ENCODE measurements at regions not wholly inside any gene's neighbourhood (a gene's known extent, or its start where the extent isn't known, plus 50 kb on each side); places are given as distances from the start of the nearest gene placed in this dataset.
"Not testable (repeated sequence)": the region's sequence is repeated elsewhere in the genome, so short reads cannot be mapped to it uniquely, and the experiment has no call there.

- no peak for DNase-seq
- H3K36me3 ChIP-seq, result no peaks in the 10 kb centered on the region
Observed at GRCh38 chr5:101212942-101213514, 309.9 kb upstream of the ST8SIA4 start.

GRCh38 chr5:101206534-101206933 lies 303.5 kb upstream of the ST8SIA4 start:
- H3K27me3 ChIP-seq, result no peaks in the 10 kb centered on the region
- FAIRE-seq, result no peak
- no peak overlapping the region for H3K27ac ChIP-seq
- no peaks in the 10 kb centered on the region for H3K36me3 ChIP-seq
- TF ChIP-seq CTCF (IDR thresholded peaks at IDR 0.05), result no peak
- H3K4me3 ChIP-seq, result no peak overlapping the region
- intact Hi-C loops (cut with DNase I), result no loop called here
- ATAC-seq, result no peak
- H3K9me3 ChIP-seq, result no peaks in the 10 kb centered on the region
- H3K4me1 ChIP-seq, result no peaks in the 10 kb centered on the region
- no peak for DNase-seq

More at GRCh38 chr5:101212942-101213514, 309.9 kb upstream of the ST8SIA4 start:
- FAIRE-seq, result no peak
- intact Hi-C loops (cut with DNase I), result no loop called here
- WGBS, 2 donors, result 64 to 67% methylated on average over 10 of the region's 10 CpGs
- Histone ChIP-seq H3K4me1 (no peaks in the 10 kb centered on the region), H3K4me3 (no peak overlapping the region), H3K27me3 (no peaks in the 10 kb centered on the region), H3K9me3 (no peaks in the 10 kb centered on the region), H3K27ac (no peak overlapping the region)
- no peak for ATAC-seq
- no peak for TF ChIP-seq CTCF (IDR thresholded peaks at IDR 0.05)

GRCh38 chr5:101205065-101205464 lies 302.0 kb upstream of the ST8SIA4 start:
- intact Hi-C loops (cut with DNase I); H3K27ac ChIP-seq; FAIRE-seq; H3K9me3 ChIP-seq; H3K36me3 ChIP-seq; H3K27me3 ChIP-seq; ATAC-seq; H3K4me3 ChIP-seq; H3K4me1 ChIP-seq: not testable (repeated sequence)
- peak in 1 of 6 donors; percentile 9 for DNase-seq
- 60 to 62% methylated on average over 3 of the region's 3 CpGs for WGBS, 2 donors

- H3K9me3 ChIP-seq; H3K36me3 ChIP-seq; H3K4me3 ChIP-seq; DNase-seq; H3K27ac ChIP-seq; H3K4me1 ChIP-seq; intact Hi-C loops (cut with DNase I); H3K27me3 ChIP-seq; ATAC-seq; FAIRE-seq: not testable (repeated sequence)
- 54 to 67% methylated on average over 4 to 10 of the region's 10 CpGs for WGBS, 2 donors
Observed at GRCh38 chr5:101180365-101180764, 277.3 kb upstream of the ST8SIA4 start.

- no peaks in the 10 kb centered on the region for H3K27me3 ChIP-seq
- no peak for FAIRE-seq
- H3K4me3 ChIP-seq, result no peak overlapping the region
- ATAC-seq, result no peak
- no peak for TF ChIP-seq CTCF (IDR thresholded peaks at IDR 0.05)
- no peaks in the 10 kb centered on the region for H3K36me3 ChIP-seq
- H3K4me1 ChIP-seq, result no peaks in the 10 kb centered on the region
- H3K27ac ChIP-seq, result no peak overlapping the region
- H3K9me3 ChIP-seq, result no peaks in the 10 kb centered on the region
- no peak for DNase-seq
- WGBS, 2 donors, result 60 to 77% methylated on average over 3 of the region's 3 CpGs
- intact Hi-C loops (cut with DNase I), result no loop called here
Observed at GRCh38 chr5:101176605-101177004, 273.5 kb upstream of the ST8SIA4 start.

- Histone ChIP-seq H3K27me3 (no peaks in the 10 kb centered on the region), H3K9me3 (no peaks in the 10 kb centered on the region), H3K27ac (no peak overlapping the region), H3K4me3 (no peak overlapping the region), H3K4me1 (no peaks in the 10 kb centered on the region), H3K36me3 (no peaks in the 10 kb centered on the region)
- ATAC-seq (no peak), DNase-seq (no peak), FAIRE-seq (no peak)
- WGBS, 2 donors, result 17 to 33% methylated on average over 1 of the region's 1 CpG
- intact Hi-C loops (cut with DNase I), result no loop called here
- TF ChIP-seq CTCF (IDR thresholded peaks at IDR 0.05), result no peak
Observed at GRCh38 chr5:101174981-101175380, 271.9 kb upstream of the ST8SIA4 start.
